Stimulated activated effector memory CD8-positive, alpha-beta T cell treated with anti-CD3 and anti-CD28 coated beads, Interleukin-12 subunit alpha, Interleukin-12 subunit beta, amount 100 ng/mL, for 72 hours (primary cell): ENCODE measurements at regions not wholly inside any gene's neighbourhood (a gene's known extent, or its start where the extent isn't known, plus 50 kb on each side); places are given as distances from the start of the nearest gene placed in this dataset.

Source experiments
- ATAC-seq: fragments of 150-1000 bp; cut with Tn5 transposase; 2 replicates; pipeline ENCODE4 v1.10.0; 2021
- DNase-seq, 2 donors: peaks; one replicate each; pipeline ENCODE4 v3.0.0; 2021 to 2022; ENCODE audit warnings: low spot score in 2 of 2
- H3K27ac Mint-ChIP-seq: one replicate; pipeline ENCODE4 v1.8.0; 2022; ENCODE audit warnings: mild to moderate bottlenecking, mixed read lengths
- H3K36me3 Mint-ChIP-seq: one replicate; pipeline ENCODE4 v1.8.0; 2022; ENCODE audit warnings: mild to moderate bottlenecking, mixed read lengths
- H3K4me1 Mint-ChIP-seq: one replicate; pipeline ENCODE4 v1.8.0; 2022; ENCODE audit warnings: mixed read lengths
- H3K4me3 Mint-ChIP-seq: one replicate; pipeline ENCODE4 v1.8.0; 2022; ENCODE audit warnings: mild to moderate bottlenecking, mixed read lengths
- H3K9me3 Mint-ChIP-seq: one replicate; pipeline ENCODE4 v1.8.0; 2022; ENCODE audit warnings: mixed read lengths

DNA sequence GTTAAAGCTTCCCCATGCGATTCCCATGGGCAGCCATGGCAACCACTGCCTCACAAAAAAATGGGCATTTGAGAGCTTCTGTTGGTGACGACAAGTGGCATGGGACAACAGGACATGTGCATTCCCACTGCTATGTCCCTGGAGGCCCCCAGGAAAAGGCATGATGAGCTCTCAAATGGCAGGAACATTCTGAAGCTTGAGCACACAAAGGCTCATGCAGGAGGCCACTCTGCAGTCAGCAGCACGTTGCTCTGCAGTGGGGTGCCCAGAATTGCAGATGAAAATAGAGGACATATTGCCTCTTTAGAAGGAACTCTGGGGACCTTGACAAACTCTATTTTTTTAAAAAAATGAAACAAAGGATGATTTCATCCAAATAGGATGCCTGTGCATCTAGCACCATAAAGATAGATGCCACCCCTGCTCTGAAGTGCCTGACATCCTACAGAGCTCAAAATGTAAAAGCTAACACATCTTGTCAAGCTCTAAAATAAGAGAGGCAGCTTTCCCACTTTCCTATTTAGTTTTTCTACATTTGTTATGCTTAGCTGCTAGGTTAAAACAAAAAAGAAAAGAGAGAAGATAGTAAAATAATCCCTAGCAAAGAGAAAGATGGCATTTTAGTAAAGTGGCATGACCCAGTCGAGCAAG, 277.6 kb upstream of the ZC3H12C start:
- Mint-ChIP-seq H3K4me1 (no peaks in the 10 kb centered on the region), H3K9me3 (peaks cover 3% of the 10 kb centered on the region)
- no peak for ATAC-seq

GRCh38 chr11:109818290-109818689, 274.9 kb upstream of the ZC3H12C start:
- no peaks in the 10 kb centered on the region for H3K4me1 Mint-ChIP-seq
- H3K36me3 Mint-ChIP-seq: no peaks in the 10 kb centered on the region
- no peak overlapping the region for H3K27ac Mint-ChIP-seq
- ATAC-seq: no peak
- H3K9me3 Mint-ChIP-seq: peaks cover 3% of the 10 kb centered on the region
- no peak overlapping the region for H3K4me3 Mint-ChIP-seq
- DNase-seq: no peak

More for the DNA sequence above, 277.6 kb upstream of the ZC3H12C start:
- DNase-seq: no peak
- Mint-ChIP-seq H3K4me3 (no peak overlapping the region), H3K27ac (no peak overlapping the region), H3K36me3 (no peaks in the 10 kb centered on the region)

DNA sequence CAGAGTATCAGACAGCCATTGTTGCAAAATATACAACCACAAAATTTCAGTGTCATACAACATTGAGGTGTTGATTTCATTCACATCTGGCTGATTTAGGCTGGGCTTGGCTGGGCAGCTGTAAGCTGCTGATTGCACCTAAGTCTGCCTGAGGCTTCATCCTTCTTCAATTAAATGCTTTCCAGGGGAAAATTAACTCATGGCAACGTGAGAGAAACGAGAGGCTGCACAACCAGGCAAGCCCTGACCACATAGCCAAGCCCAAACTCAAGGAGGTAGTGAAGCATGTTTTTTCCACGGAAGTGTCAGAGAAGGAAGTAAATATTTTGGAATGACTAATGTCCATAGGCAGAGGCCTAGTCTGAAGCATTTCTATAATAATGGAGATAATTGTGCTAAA, 273.8 kb upstream of the ZC3H12C start:
- no peaks in the 10 kb centered on the region for H3K4me1 Mint-ChIP-seq
- no peaks in the 10 kb centered on the region for H3K36me3 Mint-ChIP-seq
- no peak for DNase-seq
- no peak overlapping the region for H3K27ac Mint-ChIP-seq
- no peak for ATAC-seq
- no peak overlapping the region for H3K4me3 Mint-ChIP-seq
- H3K9me3 Mint-ChIP-seq: peaks cover 2% of the 10 kb centered on the region

- Mint-ChIP-seq H3K4me1 (no peaks in the 10 kb centered on the region), H3K9me3 (no peaks in the 10 kb centered on the region), H3K27ac (no peak overlapping the region), H3K4me3 (no peak overlapping the region), H3K36me3 (no peaks in the 10 kb centered on the region)
- DNase-seq (no peak), ATAC-seq (no peak)
Measured at GRCh38 chr11:109821511-109821910, 271.7 kb upstream of the ZC3H12C start.

- H3K4me3 Mint-ChIP-seq: no peak overlapping the region
- no peak for ATAC-seq
- H3K4me1 Mint-ChIP-seq: no peaks in the 10 kb centered on the region
- no peaks in the 10 kb centered on the region for H3K9me3 Mint-ChIP-seq
- no peak for DNase-seq
- H3K27ac Mint-ChIP-seq: no peak overlapping the region
- no peaks in the 10 kb centered on the region for H3K36me3 Mint-ChIP-seq
Measured at GRCh38 chr11:109822436-109823102, 270.6 kb upstream of the ZC3H12C start.

- Mint-ChIP-seq H3K4me3 (no peak overlapping the region), H3K36me3 (no peaks in the 10 kb centered on the region), H3K4me1 (no peaks in the 10 kb centered on the region), H3K27ac (no peak overlapping the region), H3K9me3 (peaks cover 3% of the 10 kb centered on the region)
- ATAC-seq (no peak), DNase-seq (no peak)
Measured at GRCh38 chr11:109828387-109828786, 264.8 kb upstream of the ZC3H12C start.

DNA sequence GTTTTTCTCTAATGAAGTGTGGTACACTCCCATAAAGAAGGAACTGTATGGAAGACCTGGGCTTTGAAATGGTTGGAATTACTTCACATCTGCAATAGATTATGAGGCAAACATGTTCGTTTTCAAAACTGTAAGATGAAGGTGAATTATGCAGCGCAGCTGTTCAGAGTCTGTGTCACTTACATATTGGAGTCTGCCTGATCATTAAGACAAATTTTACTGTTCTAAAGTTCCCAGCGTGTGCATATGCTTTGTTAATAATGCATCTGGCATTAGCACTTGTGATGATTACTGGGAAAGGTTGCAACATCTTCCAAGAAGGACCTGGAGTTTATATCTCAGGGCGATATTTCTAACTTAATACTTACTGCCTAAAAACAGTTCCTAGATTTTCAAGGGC, 255.2 kb upstream of the ZC3H12C start:
- no peak for ATAC-seq
- Mint-ChIP-seq H3K27ac (no peak overlapping the region), H3K4me3 (no peak overlapping the region), H3K9me3 (peaks cover 8% of the 10 kb centered on the region), H3K36me3 (no peaks in the 10 kb centered on the region), H3K4me1 (no peaks in the 10 kb centered on the region)
- no peak for DNase-seq

- Mint-ChIP-seq H3K36me3 (no peaks in the 10 kb centered on the region), H3K9me3 (peaks cover 10% of the 10 kb centered on the region), H3K27ac (no peak overlapping the region), H3K4me1 (no peaks in the 10 kb centered on the region), H3K4me3 (no peak overlapping the region)
- no peak for ATAC-seq
- DNase-seq: no peak
Measured at GRCh38 chr11:109845437-109845836, 247.8 kb upstream of the ZC3H12C start.

DNA sequence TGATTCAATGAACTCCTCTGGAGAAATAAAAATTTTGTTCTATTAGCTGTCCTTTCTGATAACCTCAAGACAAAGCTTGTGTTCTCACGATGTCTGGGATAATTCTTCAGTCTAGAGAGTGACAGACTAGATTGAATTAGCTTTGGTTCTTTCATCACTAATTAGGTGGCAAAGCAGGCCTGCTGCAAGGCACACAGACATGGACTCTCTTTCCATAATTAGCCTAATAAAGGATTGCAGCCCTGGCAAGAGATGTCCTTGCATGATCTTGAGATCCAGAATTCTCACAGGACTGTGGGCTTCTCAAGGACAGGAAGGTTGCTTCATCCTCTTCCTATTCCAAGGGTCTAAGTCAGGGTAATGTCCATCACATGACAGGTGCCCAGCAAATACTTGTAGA, 245.6 kb upstream of the ZC3H12C start:
- H3K4me3 Mint-ChIP-seq: no peak overlapping the region
- peaks cover 2% of the 10 kb centered on the region for H3K9me3 Mint-ChIP-seq
- no peak for ATAC-seq
- no peak overlapping the region for H3K27ac Mint-ChIP-seq
- H3K4me1 Mint-ChIP-seq: no peaks in the 10 kb centered on the region
- no peaks in the 10 kb centered on the region for H3K36me3 Mint-ChIP-seq
- DNase-seq: no peak

GRCh38 chr11:109849051-109849450, 244.1 kb upstream of the ZC3H12C start:
- DNase-seq: no peak
- no peak overlapping the region for H3K4me3 Mint-ChIP-seq
- H3K36me3 Mint-ChIP-seq: no peaks in the 10 kb centered on the region
- no peak for ATAC-seq
- no peaks in the 10 kb centered on the region for H3K4me1 Mint-ChIP-seq
- no peak overlapping the region for H3K27ac Mint-ChIP-seq
- H3K9me3 Mint-ChIP-seq: no peaks in the 10 kb centered on the region

GRCh38 chr11:109849946-109850345, 243.2 kb upstream of the ZC3H12C start:
- Mint-ChIP-seq H3K27ac (no peak overlapping the region), H3K4me3 (no peak overlapping the region), H3K36me3 (no peaks in the 10 kb centered on the region), H3K4me1 (no peaks in the 10 kb centered on the region), H3K9me3 (no peaks in the 10 kb centered on the region)
- no peak for DNase-seq
- no peak for ATAC-seq

DNA sequence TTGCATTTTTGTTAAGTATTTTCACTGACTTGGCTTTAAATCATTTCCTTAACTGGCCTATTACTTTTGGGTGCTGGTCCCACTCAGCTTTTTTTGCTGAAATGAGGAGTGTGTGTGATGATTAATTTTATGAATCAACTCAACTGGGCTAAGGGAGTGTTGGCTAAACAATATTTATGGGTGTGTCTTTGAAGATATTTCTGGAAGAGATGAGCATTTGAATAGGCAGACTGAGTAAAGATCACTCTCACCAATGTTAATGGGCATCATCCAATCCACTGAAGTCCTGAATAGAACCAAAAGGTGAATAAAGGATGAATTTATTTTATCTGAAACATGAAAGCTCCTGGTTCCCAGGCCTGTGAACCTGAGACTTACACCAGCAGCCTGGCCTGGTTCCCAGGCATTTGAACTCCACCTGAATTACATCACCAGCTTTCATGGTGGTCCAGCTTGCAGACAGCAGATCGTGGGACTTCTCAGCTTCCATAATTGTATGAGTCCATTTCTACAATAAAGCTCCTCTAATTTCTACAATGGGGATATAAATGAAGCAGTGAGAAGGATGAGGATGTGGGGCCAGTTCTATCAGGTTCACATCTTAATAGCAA, 241.3 kb upstream of the ZC3H12C start:
- H3K36me3 Mint-ChIP-seq: no peaks in the 10 kb centered on the region
- DNase-seq: no peak
- no peaks in the 10 kb centered on the region for H3K9me3 Mint-ChIP-seq
- no peak overlapping the region for H3K4me3 Mint-ChIP-seq
- H3K27ac Mint-ChIP-seq: no peak overlapping the region
- no peaks in the 10 kb centered on the region for H3K4me1 Mint-ChIP-seq
- no peak for ATAC-seq

GRCh38 chr11:109853156-109853776, 239.9 kb upstream of the ZC3H12C start:
- Mint-ChIP-seq H3K4me1 (no peaks in the 10 kb centered on the region), H3K9me3 (no peaks in the 10 kb centered on the region), H3K27ac (no peak overlapping the region), H3K36me3 (no peaks in the 10 kb centered on the region), H3K4me3 (no peak overlapping the region)
- no peak for ATAC-seq
- DNase-seq: no peak

DNA sequence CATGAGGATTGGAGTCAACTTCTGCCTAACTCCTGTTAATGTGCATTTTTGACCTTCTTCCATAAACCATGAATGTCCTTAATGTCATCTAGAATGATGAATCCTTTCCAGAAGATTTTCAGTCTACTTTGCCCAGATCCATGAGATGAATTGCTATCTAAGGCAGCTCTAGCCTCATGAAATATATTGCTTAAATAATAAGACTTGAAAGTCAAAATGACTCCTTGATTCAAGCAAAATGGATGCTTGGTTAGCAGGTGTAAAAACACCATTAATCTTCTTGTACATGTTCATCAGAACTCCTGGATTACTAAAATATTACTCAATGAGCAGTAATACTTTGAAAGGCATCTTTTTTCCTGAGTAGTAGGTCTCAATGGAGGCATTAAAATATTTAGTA, 238.5 kb upstream of the ZC3H12C start:
- Mint-ChIP-seq H3K27ac (no peak overlapping the region), H3K4me3 (no peak overlapping the region), H3K36me3 (no peaks in the 10 kb centered on the region), H3K9me3 (no peaks in the 10 kb centered on the region), H3K4me1 (no peaks in the 10 kb centered on the region)
- DNase-seq: no peak
- no peak for ATAC-seq

GRCh38 chr11:109856928-109857327, 236.3 kb upstream of the ZC3H12C start:
- DNase-seq (no peak), ATAC-seq (no peak)
- Mint-ChIP-seq H3K9me3 (no peaks in the 10 kb centered on the region), H3K27ac (no peak overlapping the region), H3K4me3 (no peak overlapping the region), H3K4me1 (no peaks in the 10 kb centered on the region), H3K36me3 (no peaks in the 10 kb centered on the region)

GRCh38 chr11:109857637-109858036, 235.6 kb upstream of the ZC3H12C start:
- DNase-seq (no peak), ATAC-seq (no peak)
- Mint-ChIP-seq H3K4me3 (no peak overlapping the region), H3K4me1 (no peaks in the 10 kb centered on the region), H3K36me3 (no peaks in the 10 kb centered on the region), H3K27ac (no peak overlapping the region), H3K9me3 (no peaks in the 10 kb centered on the region)
